Endodermal cell (in vitro differentiated cells): ENCODE measurements at regions not wholly inside any gene's neighbourhood (a gene's known extent, or its start where the extent isn't known, plus 50 kb on each side); places are given as distances from the start of the nearest gene placed in this dataset.

Experiments
- DNase-seq: peaks from one replicate; pipeline ENCODE4 v3.0.0-alpha.2; 2017
- H3K27ac ChIP-seq: 2 replicates; pipeline ENCODE4 v1.5.1; 2013; ENCODE audit warnings: mild to moderate bottlenecking, low read depth, low read length, moderate library complexity
- H3K27me3 ChIP-seq: 2 replicates; pipeline ENCODE4 v1.6.1; 2013; ENCODE audit warnings: mild to moderate bottlenecking, low read length, moderate library complexity; ENCODE audit not compliant: insufficient read depth, control insufficient read depth, poor library complexity, severe bottlenecking
- H3K36me3 ChIP-seq: 2 replicates; pipeline ENCODE4 v1.7.0; 2013; ENCODE audit warnings: mild to moderate bottlenecking, low read length, moderate library complexity; ENCODE audit not compliant: control insufficient read depth, insufficient read depth
- H3K4me1 ChIP-seq: one replicate; pipeline ENCODE4 v1.7.0; 2013; ENCODE audit warnings: low read length; ENCODE audit not compliant: control insufficient read depth, insufficient read depth
- H3K4me3 ChIP-seq: 2 replicates; pipeline ENCODE4 v1.5.1; 2013; ENCODE audit warnings: mild to moderate bottlenecking, low read length, moderate library complexity
- H3K9ac ChIP-seq: 2 replicates; pipeline ENCODE4 v1.6.1; 2013; ENCODE audit warnings: mild to moderate bottlenecking, low read length, moderate library complexity; ENCODE audit not compliant: poor library complexity, severe bottlenecking; ENCODE audit errors: extremely low read depth
- H3K9me3 ChIP-seq: 2 replicates; pipeline ENCODE4 v1.6.1; 2013; ENCODE audit warnings: mild to moderate bottlenecking, low read length, moderate library complexity; ENCODE audit not compliant: control insufficient read depth
- H3K27ac Mint-ChIP-seq: 2 replicates; pipeline ENCODE4 v1.8.0; 2020; ENCODE audit warnings: mixed read lengths
- H3K27me3 Mint-ChIP-seq: 2 replicates; pipeline ENCODE4 v1.8.0; 2021; ENCODE audit warnings: mild to moderate bottlenecking, mixed read lengths; ENCODE audit not compliant: insufficient read depth
- H3K36me3 Mint-ChIP-seq: 2 replicates; pipeline ENCODE4 v1.8.0; 2020; ENCODE audit warnings: low read depth, mixed read lengths
- H3K4me1 Mint-ChIP-seq: 2 replicates; pipeline ENCODE4 v1.8.0; 2020; ENCODE audit warnings: mixed read lengths
- H3K4me3 Mint-ChIP-seq: 2 replicates; pipeline ENCODE4 v1.8.0; 2020; ENCODE audit warnings: mild to moderate bottlenecking, moderate library complexity, mixed read lengths
- H3K9me3 Mint-ChIP-seq: 2 replicates; pipeline ENCODE4 v1.8.0; 2020; ENCODE audit warnings: mild to moderate bottlenecking, mixed read lengths
- CTCF ChIP-seq: fragments of 200-600 bp; sonication (generic); conservative IDR thresholded peaks from 2 replicates; pipeline ENCODE4 v1.5.0; 2021; ENCODE audit warnings: antibody characterized with exemption, mild to moderate bottlenecking
- WGBS, 2 experiments: methylation state at CpG; one replicate each; pipeline versions ENCODE4 v1.1.5 to v1.1.7; 2013; ENCODE audit warnings: missing lambda C conversion rate in 2 of 2, mixed read lengths in 1 of 2; ENCODE audit not compliant: insufficient coverage in 1 of 2, insufficient read length in 1 of 2; 5-methylcytosine and 5-hydroxymethylcytosine counted together

- no peak overlapping the region for H3K27ac ChIP-seq
- H3K9me3 ChIP-seq = no peaks in the 10 kb centered on the region
- peaks cover 5% of the 10 kb centered on the region for H3K4me1 Mint-ChIP-seq
- no peak overlapping the region for H3K4me3 ChIP-seq
- no peaks in the 10 kb centered on the region for H3K36me3 ChIP-seq
- H3K9ac ChIP-seq = no peak overlapping the region
- no peaks in the 10 kb centered on the region for H3K4me1 ChIP-seq
- H3K36me3 Mint-ChIP-seq = no peaks in the 10 kb centered on the region
- no peaks in the 10 kb centered on the region for H3K9me3 Mint-ChIP-seq
- TF ChIP-seq CTCF = no peak
- no peaks in the 10 kb centered on the region for H3K27me3 Mint-ChIP-seq
- no peak overlapping the region for H3K4me3 Mint-ChIP-seq
- no peaks in the 10 kb centered on the region for H3K27me3 ChIP-seq
- no peak overlapping the region for H3K27ac Mint-ChIP-seq
- WGBS, 2 experiments = 95% methylated on average over 2 of the region's 2 CpGs; no CpG with 5 or more reads in 1 of the 2 experiments
- no peak for DNase-seq
These were observed 472.8 kb downstream of the PSAT1 start for GRCh38 chr9:78769690-78770089.

GRCh38 chr9:78775211-78775610 lies 478.3 kb downstream of the PSAT1 start:
- no peaks in the 10 kb centered on the region for H3K27me3 ChIP-seq
- no peak for TF ChIP-seq CTCF
- Mint-ChIP-seq H3K27me3 (no peaks in the 10 kb centered on the region), H3K4me3 (no peak overlapping the region), H3K4me1 (peaks cover 29% of the 10 kb centered on the region), H3K27ac (peak overlapping the region; percentile 53), H3K36me3 (no peaks in the 10 kb centered on the region), H3K9me3 (no peaks in the 10 kb centered on the region)
- peak; percentile 82 for DNase-seq
- H3K9me3 ChIP-seq = no peaks in the 10 kb centered on the region
- no peak overlapping the region for H3K4me3 ChIP-seq
- no peak overlapping the region for H3K27ac ChIP-seq
- WGBS, 2 experiments = 81 to 86% methylated on average over 11 of the region's 11 CpGs
- no peaks in the 10 kb centered on the region for H3K36me3 ChIP-seq
- no peak overlapping the region for H3K9ac ChIP-seq
- peaks cover 3% of the 10 kb centered on the region for H3K4me1 ChIP-seq

GRCh38 chr9:78775696-78776295 lies 478.9 kb downstream of the PSAT1 start:
- Histone ChIP-seq H3K9ac (no peak overlapping the region), H3K4me1 (peaks cover 3% of the 10 kb centered on the region), H3K27me3 (no peaks in the 10 kb centered on the region), H3K4me3 (no peak overlapping the region), H3K9me3 (no peaks in the 10 kb centered on the region), H3K27ac (no peak overlapping the region), H3K36me3 (no peaks in the 10 kb centered on the region)
- Mint-ChIP-seq H3K36me3 (no peaks in the 10 kb centered on the region), H3K27ac (no peak overlapping the region), H3K4me1 (peaks cover 30% of the 10 kb centered on the region), H3K9me3 (no peaks in the 10 kb centered on the region), H3K27me3 (no peaks in the 10 kb centered on the region), H3K4me3 (no peak overlapping the region)
- TF ChIP-seq CTCF = no peak
- 86% methylated on average over 3 of the region's 3 CpGs; no CpG with 5 or more reads in 1 of the 2 experiments for WGBS, 2 experiments
- DNase-seq = no peak
